ENCODE measurements at regions not wholly inside any gene's neighbourhood (a gene's known extent, or its start where the extent isn't known, plus 50 kb on each side); places are given as distances from the start of the nearest gene placed in this dataset.

GRCh38 chr2:220185766-220186305, 558.4 kb downstream of the SLC4A3 start:
- POLR2A ChIA-PET: no interaction called here
- CTCF ChIA-PET: no interaction called here

DNA sequence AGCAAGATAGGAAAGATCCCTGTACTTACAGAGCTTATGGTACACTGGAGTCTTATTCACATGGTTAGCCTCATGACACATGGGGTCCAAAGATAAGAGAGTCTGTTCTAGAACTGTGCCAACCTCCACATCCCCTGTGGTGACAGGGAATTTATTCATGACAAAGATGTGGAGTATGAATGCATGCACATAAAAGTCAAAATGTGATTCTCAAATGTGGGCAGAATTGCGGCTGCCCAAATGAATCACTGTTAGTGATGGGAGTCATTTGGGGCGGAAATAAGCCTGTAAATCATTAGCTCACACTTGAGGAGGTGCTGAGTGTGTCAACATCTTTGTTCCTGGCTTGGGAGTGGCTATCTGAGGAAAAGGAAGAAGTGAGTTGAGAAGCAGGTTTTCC, 560.6 kb downstream of the SLC4A3 start:
- ChIA-PET CTCF (no interaction called here), POLR2A (no interaction called here)

GRCh38 chr2:220191031-220191430, 563.6 kb downstream of the SLC4A3 start:
- POLR2A ChIA-PET: no interaction called here
- CTCF ChIA-PET: no interaction called here

DNA sequence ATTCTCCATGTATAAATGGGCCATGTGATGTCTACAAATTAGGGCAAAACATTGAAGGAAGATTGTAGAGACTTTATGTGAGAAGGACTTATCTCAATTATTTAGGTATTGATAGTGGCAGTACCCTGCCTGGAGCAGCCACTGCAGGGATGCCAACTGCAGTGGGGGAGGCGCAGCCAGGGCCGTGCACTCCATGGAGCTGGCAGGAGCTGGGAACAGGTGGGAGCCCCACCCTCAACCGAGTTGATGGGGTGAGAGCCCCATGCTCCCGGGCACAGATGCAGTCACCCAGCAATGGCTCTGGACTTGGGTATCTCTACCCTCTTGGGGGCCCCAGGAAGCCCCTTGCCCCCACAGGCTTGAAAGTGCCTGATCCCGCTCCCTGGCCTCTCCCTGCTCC, 564.3 kb downstream of the SLC4A3 start:
- ChIA-PET CTCF (no interaction called here), POLR2A (no interaction called here)

DNA sequence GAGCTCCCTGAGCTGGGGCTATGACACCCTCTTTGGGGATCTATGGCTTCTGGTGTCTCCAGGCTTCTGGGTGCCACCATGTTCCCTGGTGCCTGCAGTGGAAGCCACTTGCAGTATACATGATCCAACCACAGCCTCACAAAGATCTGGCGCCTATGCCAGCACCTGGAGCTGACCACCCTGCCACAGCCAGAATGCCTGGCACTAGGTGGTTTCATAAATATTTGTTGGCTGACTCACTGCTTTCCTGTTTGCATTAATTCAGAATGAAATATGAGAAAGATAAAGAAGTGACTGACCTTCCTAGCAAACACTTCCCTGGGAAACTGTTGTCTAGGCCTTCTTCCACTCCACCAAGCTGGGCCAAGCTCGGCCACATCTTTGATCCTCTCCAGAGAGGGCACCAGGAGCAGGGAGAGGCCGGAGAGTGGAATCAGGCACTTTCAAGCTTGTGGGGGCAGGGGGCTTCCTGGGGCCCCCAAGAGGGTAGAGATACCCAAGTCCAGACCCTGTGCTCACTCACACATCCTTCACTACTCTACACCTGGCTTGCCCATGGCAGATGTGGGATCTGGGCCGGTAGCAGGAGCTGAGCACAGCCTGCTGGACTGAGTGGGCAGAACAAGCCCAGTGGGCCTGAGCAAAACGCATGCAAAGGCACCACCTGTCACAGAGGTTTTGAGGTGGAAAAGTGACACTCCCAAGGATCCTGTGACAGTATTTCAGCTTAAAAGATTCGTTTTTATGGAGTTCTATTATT, 565.7 kb downstream of the SLC4A3 start:
- ChIA-PET POLR2A (no interaction called here), CTCF (no interaction called here)

- POLR2A ChIA-PET: no interaction called here
These were observed 567.5 kb downstream of the SLC4A3 start for GRCh38 chr2:220194630-220195584.

DNA sequence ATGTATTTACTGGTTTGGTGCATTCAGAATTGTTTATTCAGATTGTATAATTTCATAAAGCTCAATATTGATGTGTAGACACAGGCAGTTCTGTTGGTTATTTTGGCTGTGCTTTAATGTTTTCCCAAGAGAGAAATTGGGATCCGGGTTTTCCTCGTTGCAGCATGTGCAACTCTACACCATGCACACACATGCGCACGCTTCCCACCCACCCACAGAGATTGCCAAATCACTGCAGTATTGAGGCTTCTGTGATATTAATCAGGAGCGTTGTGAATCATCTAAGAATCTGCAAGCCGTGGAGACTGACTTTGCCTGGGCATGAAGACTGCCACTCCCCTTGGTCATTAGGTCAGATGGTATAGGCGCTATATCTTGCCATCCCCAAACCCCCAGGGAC, 571.5 kb downstream of the SLC4A3 start:
- ChIA-PET POLR2A (no interaction called here), CTCF (interaction anchor here (0.7 kb wide), 1 partner anchor 197 kb away, joined by 5 read pairs; no protein-coding TSS in a partner anchor)

More at GRCh38 chr2:220194630-220195584, 567.5 kb downstream of the SLC4A3 start:
- CTCF ChIA-PET: no interaction called here

DNA sequence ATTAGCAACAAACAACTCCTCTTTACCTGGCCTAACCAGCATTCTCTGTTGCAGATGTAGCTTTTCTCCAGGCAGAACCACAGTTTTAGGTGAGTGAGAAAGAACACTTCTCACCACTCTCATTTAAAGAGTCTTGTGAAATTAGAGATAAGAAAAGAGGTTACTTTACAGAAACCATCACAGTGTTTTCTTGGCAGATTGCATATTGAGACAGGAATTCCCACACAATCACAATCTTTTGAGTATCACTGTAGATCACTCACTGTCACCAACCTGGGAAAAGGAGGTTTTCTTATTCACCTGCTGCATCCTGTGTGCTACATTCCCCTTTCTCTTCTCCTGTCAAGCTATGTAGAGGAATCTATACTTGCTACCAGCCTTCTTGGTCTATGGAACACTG, 574.6 kb downstream of the SLC4A3 start:
- POLR2A ChIA-PET: no interaction called here
- CTCF ChIA-PET: no interaction called here

GRCh38 chr2:220209093-220209492, 581.7 kb downstream of the SLC4A3 start:
- CTCF ChIA-PET: no interaction called here
- POLR2A ChIA-PET: no interaction called here

DNA sequence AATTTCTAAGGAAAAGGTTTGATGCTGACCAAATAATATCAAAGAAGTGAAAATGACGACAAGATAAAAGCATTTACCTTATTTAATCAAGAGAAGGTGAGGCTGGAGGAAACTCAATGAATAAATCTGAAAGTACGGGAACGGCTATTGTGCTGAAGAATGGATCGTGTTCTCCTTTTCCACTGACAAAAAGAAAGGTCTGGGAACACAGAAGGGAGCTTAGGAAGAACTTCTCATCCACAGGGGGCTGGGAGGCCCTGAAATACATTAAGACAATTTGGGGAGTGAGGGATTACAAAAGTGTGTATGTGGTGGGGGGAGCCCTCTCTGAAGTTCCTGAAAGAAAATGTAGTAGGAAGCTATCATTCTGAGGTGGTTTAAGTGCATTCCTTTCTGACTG, 582.3 kb downstream of the SLC4A3 start:
- ChIA-PET CTCF (no interaction called here), POLR2A (no interaction called here)

- POLR2A ChIA-PET: no interaction called here
- CTCF ChIA-PET: no interaction called here
These were observed 585.1 kb downstream of the SLC4A3 start for GRCh38 chr2:220212296-220213080.

- CTCF ChIA-PET: no interaction called here
- POLR2A ChIA-PET: no interaction called here
These were observed 588.4 kb downstream of the SLC4A3 start for GRCh38 chr2:220215785-220216184.

DNA sequence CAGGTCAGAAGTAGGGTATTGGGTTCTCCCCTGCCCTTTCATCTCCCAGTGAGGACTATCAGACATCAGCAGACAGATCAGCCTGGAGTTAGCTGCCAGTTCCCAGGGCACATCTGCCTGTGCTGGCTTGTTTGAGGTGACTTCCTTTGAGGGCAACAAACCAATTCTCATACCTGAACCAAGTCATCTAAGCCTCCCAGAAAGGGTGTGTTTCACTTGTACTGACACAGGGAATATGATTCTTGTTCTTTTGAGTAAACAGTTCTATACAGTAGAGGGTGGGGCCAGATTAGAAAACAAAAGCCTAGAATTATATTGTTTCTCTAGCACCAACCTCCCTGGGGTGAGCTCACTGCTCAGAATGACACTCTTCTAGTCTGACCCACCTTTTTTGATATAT, 591.9 kb downstream of the SLC4A3 start:
- POLR2A ChIA-PET: no interaction called here
- CTCF ChIA-PET: no interaction called here

GRCh38 chr2:220220009-220220408, 592.6 kb downstream of the SLC4A3 start:
- ChIA-PET CTCF (no interaction called here), POLR2A (no interaction called here)

DNA sequence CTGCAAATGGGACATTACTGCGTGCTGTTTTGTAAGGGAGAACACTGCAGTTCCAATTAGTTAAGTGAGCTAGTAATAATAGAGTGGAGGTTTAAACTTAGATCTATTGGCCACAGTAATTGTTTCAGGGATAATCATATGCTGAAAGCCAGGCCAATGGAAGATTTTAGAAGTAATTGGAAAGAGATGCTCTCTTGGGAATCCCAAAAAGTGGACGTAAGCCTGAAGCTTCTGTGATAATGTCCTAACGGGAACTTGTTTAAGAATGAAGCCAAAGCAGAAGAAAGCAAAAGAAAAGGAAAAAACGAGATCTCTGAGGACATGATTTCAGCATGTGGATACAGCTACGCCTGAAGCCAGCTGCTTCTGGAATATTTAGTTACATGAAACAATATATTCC, 594.6 kb downstream of the SLC4A3 start:
- CTCF ChIA-PET: no interaction called here
- POLR2A ChIA-PET: no interaction called here

- POLR2A ChIA-PET: no interaction called here
- CTCF ChIA-PET: no interaction called here
These were observed 597.5 kb downstream of the SLC4A3 start for GRCh38 chr2:220224691-220225543.

DNA sequence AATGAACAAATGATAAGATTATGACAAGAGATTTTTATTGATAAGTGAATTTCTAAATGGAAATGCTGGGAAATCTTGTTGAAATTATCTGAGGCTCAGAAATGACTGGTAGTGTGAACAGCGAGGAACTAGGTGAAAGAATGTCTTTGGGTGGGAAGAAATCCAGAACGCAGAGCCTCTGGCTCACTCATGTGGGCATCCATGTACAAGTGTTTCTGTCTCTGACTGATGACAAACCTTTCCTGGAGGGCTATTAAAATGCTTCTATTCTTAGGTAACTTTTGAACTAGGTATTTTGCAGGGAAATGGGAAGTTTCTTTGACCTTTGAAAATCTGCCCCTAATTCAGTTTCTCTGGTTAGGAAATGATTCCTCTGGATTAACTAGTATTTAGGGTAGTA, 598.6 kb downstream of the SLC4A3 start:
- ChIA-PET CTCF (no interaction called here), POLR2A (no interaction called here)

DNA sequence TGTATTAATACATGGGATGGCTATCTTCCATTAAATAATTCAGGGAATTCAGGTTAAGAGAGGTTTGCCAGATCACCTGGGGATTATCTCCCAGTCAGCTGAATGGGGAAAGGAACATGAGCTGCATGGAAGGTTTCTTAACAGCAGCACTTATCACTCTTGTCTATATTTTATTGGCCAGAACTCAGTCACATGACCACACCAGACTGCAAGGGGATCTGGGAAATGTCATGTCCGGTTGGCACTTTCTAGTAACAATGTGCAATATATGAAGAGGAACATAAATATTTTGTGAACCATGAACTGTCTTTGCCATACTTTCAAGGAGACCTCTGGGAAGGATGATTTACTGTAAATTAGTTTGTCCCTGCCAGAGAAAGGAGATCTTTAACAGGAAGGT, 599.1 kb downstream of the SLC4A3 start:
- ChIA-PET POLR2A (no interaction called here), CTCF (no interaction called here)

GRCh38 chr2:220227266-220227920, 600.0 kb downstream of the SLC4A3 start:
- ChIA-PET CTCF (no interaction called here), POLR2A (no interaction called here)
